Right forelimb (tissue), 1 donor: ENCODE measurements at regions not wholly inside any gene's neighbourhood (a gene's known extent, or its start where the extent isn't known, plus 50 kb on each side); places are given as distances from the start of the nearest gene placed in this dataset.

Source experiments
- DNase-seq: peaks from one replicate; pipeline ENCODE4 v3.0.0-alpha.2; 2018

DNA sequence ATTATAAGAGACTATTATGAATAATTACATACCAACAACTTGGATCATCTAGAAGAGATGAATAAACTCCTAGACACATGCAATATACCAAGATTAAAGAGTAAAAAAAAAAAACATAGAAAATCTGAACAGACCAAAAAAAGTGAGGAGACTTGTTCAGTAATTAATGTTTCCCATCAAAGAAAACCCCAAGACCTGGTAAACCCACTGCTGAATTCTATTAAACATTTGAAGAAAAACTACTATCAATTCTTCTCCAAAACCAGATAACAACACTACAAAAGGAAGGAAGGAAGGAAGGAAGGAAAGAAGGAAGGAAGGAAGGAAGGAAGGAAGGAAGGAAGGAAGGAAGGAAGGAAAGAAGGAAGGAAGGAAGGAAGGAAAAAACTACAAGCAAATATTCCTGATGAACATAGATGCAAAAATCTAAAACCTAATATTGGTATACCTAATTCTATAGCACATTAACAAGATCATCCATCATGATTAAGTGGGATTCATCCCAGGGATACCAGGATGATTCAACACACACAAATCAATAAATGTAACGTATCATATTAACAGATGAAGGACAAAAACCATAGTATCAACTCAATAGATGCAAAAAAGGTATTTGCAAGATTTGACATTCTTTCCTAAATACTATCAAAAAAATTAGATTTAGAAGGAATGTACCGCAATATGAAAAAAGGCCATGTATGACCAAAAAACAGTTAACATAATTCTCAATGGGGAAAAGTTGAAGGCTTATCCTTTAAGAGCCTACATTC lies 445.5 kb downstream of the KCNH5 start:
- DNase-seq: no peak

DNA sequence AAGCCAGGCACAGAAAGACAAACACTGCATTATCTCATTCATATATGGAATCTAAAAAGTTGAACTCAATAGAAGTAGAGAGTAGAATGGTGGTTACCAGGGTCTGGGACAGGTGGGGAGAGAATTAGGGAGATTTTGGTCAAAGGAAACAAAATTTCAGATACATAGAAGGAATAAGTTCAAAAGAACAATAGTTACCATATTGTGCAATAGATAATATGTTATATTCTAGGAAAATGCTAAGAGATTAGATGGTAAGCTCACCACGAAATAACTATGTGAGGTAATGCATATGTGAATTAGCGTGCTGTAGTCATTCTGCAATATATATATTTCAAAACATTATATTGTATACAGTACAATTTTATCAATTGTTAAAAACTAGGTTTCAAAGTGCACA lies 442.5 kb downstream of the KCNH5 start:
- DNase-seq: no peak

DNA sequence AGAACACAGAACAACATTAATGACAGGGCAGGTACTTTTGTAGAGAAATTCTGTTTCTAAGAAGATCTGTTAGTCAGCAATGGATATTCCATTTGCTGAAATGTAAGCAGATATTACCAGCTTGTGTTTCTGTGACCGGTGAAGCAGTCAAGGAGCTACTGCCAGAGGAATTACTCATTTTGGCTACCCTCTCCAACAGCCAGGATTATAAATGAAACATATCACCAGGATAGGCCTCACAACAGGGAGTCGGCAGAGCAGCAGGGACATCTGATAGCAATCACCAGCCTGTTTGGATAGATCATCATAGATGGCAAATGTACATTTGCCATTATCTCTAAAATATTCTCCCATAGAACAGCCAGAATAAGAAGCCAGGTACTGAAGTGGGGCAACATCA lies 440.7 kb downstream of the KCNH5 start:
- no peak for DNase-seq

DNA sequence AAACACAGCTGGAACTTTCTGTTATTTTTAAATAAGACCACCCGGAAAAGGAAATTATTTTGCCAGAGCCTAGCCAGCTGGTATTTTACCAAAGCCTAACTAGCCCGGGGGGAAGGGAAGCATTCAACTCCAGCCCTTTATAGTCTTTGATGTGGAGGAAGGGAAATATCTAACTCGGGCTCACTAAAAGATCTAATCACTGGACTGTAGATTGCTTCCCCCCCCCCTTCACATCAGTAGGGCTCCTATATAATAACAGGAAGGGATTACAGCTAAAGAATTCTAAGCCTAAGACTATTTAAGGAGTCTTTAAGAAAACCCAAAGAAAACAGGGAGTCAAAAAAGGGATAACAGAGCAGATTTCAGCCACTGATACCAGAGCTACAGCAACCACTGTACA lies 431.1 kb downstream of the KCNH5 start:
- DNase-seq: no peak

DNA sequence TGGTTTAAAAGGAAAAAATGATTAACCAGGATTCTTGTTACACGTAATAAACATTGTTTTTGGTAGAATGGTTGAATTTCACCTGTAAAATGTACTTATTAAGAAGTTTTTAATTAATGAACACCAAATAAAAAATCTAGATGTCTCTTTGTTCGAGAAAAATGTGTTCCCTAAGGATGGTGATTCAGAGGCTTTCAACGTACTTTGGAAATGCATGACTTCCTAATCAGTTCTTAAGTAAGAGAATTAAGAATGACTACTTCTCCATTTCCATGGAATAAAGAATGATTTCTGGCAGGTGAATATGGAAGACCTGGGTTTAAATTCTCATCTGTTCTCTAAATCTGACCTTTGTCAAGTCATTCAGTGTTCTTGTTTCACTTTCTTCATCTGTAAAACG lies 428.6 kb downstream of the KCNH5 start:
- no peak for DNase-seq

DNA sequence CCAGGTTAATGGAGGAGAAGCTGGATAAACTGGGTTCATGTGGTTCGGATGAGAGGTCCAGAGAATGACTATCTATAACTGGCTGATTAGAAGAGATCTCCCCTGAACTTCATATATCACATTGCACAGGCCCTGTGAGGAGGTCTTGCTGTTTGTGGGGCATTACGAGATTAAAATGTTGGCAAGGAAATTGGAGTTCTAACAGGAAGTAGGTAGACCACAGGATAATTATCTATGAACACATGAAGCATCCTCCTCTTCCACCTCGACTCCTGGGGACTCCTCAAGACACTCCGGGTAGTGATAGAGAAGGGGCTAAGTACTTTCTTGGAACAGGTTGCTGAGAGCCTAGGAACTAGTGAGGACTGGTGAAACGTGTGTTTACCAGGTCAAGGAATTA lies 418.8 kb downstream of the KCNH5 start:
- DNase-seq: no peak

DNA sequence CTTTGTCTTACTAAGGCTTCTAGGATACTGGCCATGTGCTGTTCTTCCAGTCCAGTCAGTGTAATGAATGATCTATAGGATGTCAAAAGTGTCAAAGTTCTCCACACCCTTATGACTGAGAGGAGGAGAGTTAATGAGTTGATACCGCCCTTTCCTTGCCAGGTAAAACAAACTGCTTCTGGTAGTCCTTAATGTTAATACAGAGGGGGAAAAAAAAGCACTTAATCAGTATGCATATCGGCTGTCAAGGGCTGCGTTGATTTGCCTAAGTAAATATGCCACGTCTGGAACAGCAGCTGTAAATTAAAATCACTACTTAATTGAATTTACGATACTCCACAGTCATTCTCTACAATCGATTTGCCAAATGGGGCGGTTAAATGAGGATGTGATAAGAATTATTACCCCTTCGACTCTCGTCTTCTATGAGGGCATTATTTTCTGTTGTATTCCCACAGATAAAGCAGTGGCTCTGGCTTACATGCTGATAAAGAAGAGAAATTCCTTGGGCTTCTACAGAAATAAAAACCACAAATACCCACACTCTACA lies 416.0 kb downstream of the KCNH5 start:
- no peak for DNase-seq

DNA sequence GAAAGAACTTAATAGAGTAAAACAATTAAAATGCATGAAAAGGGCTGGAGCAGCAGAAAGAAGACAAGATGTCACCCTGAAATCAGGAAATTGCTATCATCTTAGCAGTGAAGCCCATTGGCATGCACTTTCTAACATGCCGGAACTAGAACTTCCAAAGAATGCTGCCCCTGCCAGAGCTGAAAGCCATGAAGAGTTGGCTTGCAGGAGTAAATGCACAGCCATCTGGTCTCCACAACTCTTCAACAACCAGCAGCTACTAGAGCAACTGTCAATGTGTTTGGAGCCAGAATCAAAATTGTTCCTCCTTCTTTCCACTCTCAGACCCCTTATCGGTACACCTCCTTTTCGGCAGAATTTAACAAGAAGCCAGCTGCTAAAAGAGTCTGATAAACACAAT lies 414.1 kb downstream of the KCNH5 start:
- DNase-seq: no peak

DNA sequence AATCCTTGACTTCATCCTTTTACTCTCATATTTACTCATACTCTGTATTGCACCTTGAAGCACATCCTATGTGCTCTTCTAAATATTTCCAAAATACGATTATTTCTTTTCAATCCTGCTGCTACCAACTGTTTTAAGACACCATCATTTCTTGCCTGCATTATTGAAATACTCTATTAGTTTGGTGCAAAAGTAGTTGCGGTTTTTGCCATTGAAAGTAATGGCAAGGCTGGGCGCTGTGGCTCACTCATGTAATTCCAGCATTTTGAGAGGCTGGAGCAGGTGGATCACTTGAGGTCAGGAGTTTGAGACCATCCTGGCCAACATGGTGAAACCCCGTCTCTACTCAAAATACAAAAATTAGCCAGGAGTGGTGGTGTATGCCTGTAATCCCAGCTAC lies 412.5 kb downstream of the KCNH5 start:
- DNase-seq: no peak

DNA sequence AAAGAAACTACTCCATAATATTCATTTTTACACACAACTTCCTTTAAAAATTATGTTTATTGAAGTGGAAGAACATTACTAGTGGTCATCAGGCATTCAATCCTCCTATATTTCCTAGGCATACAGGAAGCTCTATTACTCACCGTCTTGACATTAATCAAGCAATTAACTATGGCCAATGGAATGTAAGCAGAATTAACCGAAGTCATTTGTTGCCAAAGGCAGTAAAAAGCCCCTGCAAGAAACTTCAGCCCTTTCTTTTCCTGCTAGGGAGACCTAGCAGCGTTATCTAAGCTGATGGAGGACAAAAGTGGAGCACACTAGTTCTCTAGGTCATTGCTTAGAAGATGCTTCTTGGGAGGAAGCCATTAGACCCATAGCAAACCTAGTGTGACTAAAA lies 399.6 kb downstream of the KCNH5 start:
- DNase-seq: no peak
